ENCODE measurements at regions not wholly inside any gene's neighbourhood (a gene's known extent, or its start where the extent isn't known, plus 50 kb on each side); places are given as distances from the start of the nearest gene placed in this dataset.

GRCh38 chr3:124663690-124664089 is 66.6 kb upstream of the UMPS start:
- TF ChIP-seq CTCF (conservative IDR thresholded peaks at IDR 0.05) (no peak), ZFX (IDR thresholded peaks at IDR 0.05) (no peak)
